ENCODE measurements at regions not wholly inside any gene's neighbourhood (a gene's known extent, or its start where the extent isn't known, plus 50 kb on each side); places are given as distances from the start of the nearest gene placed in this dataset.
"Not testable (repeated sequence)": the region's sequence is repeated elsewhere in the genome, so short reads cannot be mapped to it uniquely, and the experiment has no call there.

- Histone ChIP-seq H3K27ac (ENCODE audit: low read depth, low read length) (no peak overlapping the region), H3K4me1 (ENCODE audit: control insufficient read depth, insufficient read depth, low read length) (no peaks in the 10 kb centered on the region), H3K9ac (ENCODE audit: low read depth, low read length) (no peak overlapping the region), H3K4me3 (ENCODE audit: low read depth, low read length) (no peak overlapping the region), H3K9me3 (ENCODE audit: control insufficient read depth, insufficient read depth, low read length) (peaks cover 18% of the 10 kb centered on the region), H3K36me3 (ENCODE audit: control insufficient read depth, insufficient read depth, low read length) (no peaks in the 10 kb centered on the region), H3K27me3 (ENCODE audit: control insufficient read depth, insufficient read depth, low read length) (no peaks in the 10 kb centered on the region)
Measured at GRCh38 chr3:72071624-72072023, 286.7 kb upstream of the PROK2 start.

- Histone ChIP-seq H3K27me3 (ENCODE audit: control insufficient read depth, insufficient read depth, low read length) (no peaks in the 10 kb centered on the region), H3K9me3 (ENCODE audit: control insufficient read depth, insufficient read depth, low read length) (peaks cover 6% of the 10 kb centered on the region), H3K9ac (ENCODE audit: low read depth, low read length) (no peak overlapping the region), H3K27ac (ENCODE audit: low read depth, low read length) (no peak overlapping the region), H3K4me3 (ENCODE audit: low read depth, low read length) (no peak overlapping the region), H3K4me1 (ENCODE audit: control insufficient read depth, insufficient read depth, low read length) (no peaks in the 10 kb centered on the region), H3K36me3 (ENCODE audit: control insufficient read depth, insufficient read depth, low read length) (no peaks in the 10 kb centered on the region)
Measured at GRCh38 chr3:72070005-72070404, 285.1 kb upstream of the PROK2 start.

GRCh38 chr3:72069543-72069942 is 284.6 kb upstream of the PROK2 start:
- Histone ChIP-seq H3K27me3 (ENCODE audit: control insufficient read depth, insufficient read depth, low read length) (no peaks in the 10 kb centered on the region), H3K9ac (ENCODE audit: low read depth, low read length) (no peak overlapping the region), H3K4me3 (ENCODE audit: low read depth, low read length) (no peak overlapping the region), H3K27ac (ENCODE audit: low read depth, low read length) (no peak overlapping the region), H3K36me3 (ENCODE audit: control insufficient read depth, insufficient read depth, low read length) (no peaks in the 10 kb centered on the region), H3K4me1 (ENCODE audit: control insufficient read depth, insufficient read depth, low read length) (no peaks in the 10 kb centered on the region), H3K9me3 (ENCODE audit: control insufficient read depth, insufficient read depth, low read length) (0 out of 2 replicates have a peak, but pooled peaks cover 2% of the 10 kb centered on the region)

GRCh38 chr3:72068621-72069020 is 283.7 kb upstream of the PROK2 start:
- Histone ChIP-seq H3K4me1 (ENCODE audit: control insufficient read depth, insufficient read depth, low read length) (no peaks in the 10 kb centered on the region), H3K27me3 (ENCODE audit: control insufficient read depth, insufficient read depth, low read length) (no peaks in the 10 kb centered on the region), H3K9ac (ENCODE audit: low read depth, low read length) (no peak overlapping the region), H3K27ac (ENCODE audit: low read depth, low read length) (no peak overlapping the region), H3K4me3 (ENCODE audit: low read depth, low read length) (no peak overlapping the region), H3K36me3 (ENCODE audit: control insufficient read depth, insufficient read depth, low read length) (no peaks in the 10 kb centered on the region), H3K9me3 (ENCODE audit: control insufficient read depth, insufficient read depth, low read length) (peaks cover 3% of the 10 kb centered on the region; the same call in 1 of the 2 replicates)

- Histone ChIP-seq H3K27me3 (ENCODE audit: control insufficient read depth, insufficient read depth, low read length) (no peaks in the 10 kb centered on the region), H3K9ac (ENCODE audit: low read depth, low read length) (no peak overlapping the region), H3K36me3 (ENCODE audit: control insufficient read depth, insufficient read depth, low read length) (no peaks in the 10 kb centered on the region), H3K4me1 (ENCODE audit: control insufficient read depth, insufficient read depth, low read length) (no peaks in the 10 kb centered on the region), H3K9me3 (ENCODE audit: control insufficient read depth, insufficient read depth, low read length) (peaks cover 3% of the 10 kb centered on the region), H3K27ac (ENCODE audit: low read depth, low read length) (no peak overlapping the region), H3K4me3 (ENCODE audit: low read depth, low read length) (no peak overlapping the region)
Measured at GRCh38 chr3:72067721-72068120, 282.8 kb upstream of the PROK2 start.

GRCh38 chr3:72065872-72066641 is 281.1 kb upstream of the PROK2 start:
- peaks cover 3% of the 10 kb centered on the region for H3K9me3 ChIP-seq (ENCODE audit: control insufficient read depth, insufficient read depth, low read length)
- H3K27ac ChIP-seq (ENCODE audit: low read depth, low read length), result no peak overlapping the region
- no peak overlapping the region for H3K9ac ChIP-seq (ENCODE audit: low read depth, low read length)
- no peaks in the 10 kb centered on the region for H3K27me3 ChIP-seq (ENCODE audit: control insufficient read depth, insufficient read depth, low read length)
- no peak overlapping the region for H3K4me3 ChIP-seq (ENCODE audit: low read depth, low read length)
- no peaks in the 10 kb centered on the region for H3K36me3 ChIP-seq (ENCODE audit: control insufficient read depth, insufficient read depth, low read length)
- no peaks in the 10 kb centered on the region for H3K4me1 ChIP-seq (ENCODE audit: control insufficient read depth, insufficient read depth, low read length)

- Histone ChIP-seq H3K9ac (ENCODE audit: low read depth, low read length) (no peak overlapping the region), H3K27me3 (ENCODE audit: control insufficient read depth, insufficient read depth, low read length) (no peaks in the 10 kb centered on the region), H3K36me3 (ENCODE audit: control insufficient read depth, insufficient read depth, low read length) (no peaks in the 10 kb centered on the region), H3K27ac (ENCODE audit: low read depth, low read length) (no peak overlapping the region), H3K4me1 (ENCODE audit: control insufficient read depth, insufficient read depth, low read length) (no peaks in the 10 kb centered on the region), H3K4me3 (ENCODE audit: low read depth, low read length) (no peak overlapping the region), H3K9me3 (ENCODE audit: control insufficient read depth, insufficient read depth, low read length) (peaks cover 3% of the 10 kb centered on the region)
Measured at GRCh38 chr3:72065236-72065635, 280.3 kb upstream of the PROK2 start.

- not testable (repeated sequence) for H3K4me1 ChIP-seq (ENCODE audit: control insufficient read depth, insufficient read depth, low read length); H3K27ac ChIP-seq (ENCODE audit: low read depth, low read length); H3K36me3 ChIP-seq (ENCODE audit: control insufficient read depth, insufficient read depth, low read length); H3K27me3 ChIP-seq (ENCODE audit: control insufficient read depth, insufficient read depth, low read length); H3K9me3 ChIP-seq (ENCODE audit: control insufficient read depth, insufficient read depth, low read length); H3K9ac ChIP-seq (ENCODE audit: low read depth, low read length); H3K4me3 ChIP-seq (ENCODE audit: low read depth, low read length)
Measured at GRCh38 chr3:72064727-72065126, 279.8 kb upstream of the PROK2 start.

GRCh38 chr3:72062017-72062416 is 277.1 kb upstream of the PROK2 start:
- H3K9me3 ChIP-seq (ENCODE audit: control insufficient read depth, insufficient read depth, low read length), result peaks cover 3% of the 10 kb centered on the region
- H3K27ac ChIP-seq (ENCODE audit: low read depth, low read length), result no peak overlapping the region
- no peaks in the 10 kb centered on the region for H3K27me3 ChIP-seq (ENCODE audit: control insufficient read depth, insufficient read depth, low read length)
- no peaks in the 10 kb centered on the region for H3K36me3 ChIP-seq (ENCODE audit: control insufficient read depth, insufficient read depth, low read length)
- H3K9ac ChIP-seq (ENCODE audit: low read depth, low read length), result no peak overlapping the region
- no peak overlapping the region for H3K4me3 ChIP-seq (ENCODE audit: low read depth, low read length)
- H3K4me1 ChIP-seq (ENCODE audit: control insufficient read depth, insufficient read depth, low read length), result no peaks in the 10 kb centered on the region

- no peak overlapping the region for H3K4me3 ChIP-seq (ENCODE audit: low read depth, low read length)
- H3K27ac ChIP-seq (ENCODE audit: low read depth, low read length), result no peak overlapping the region
- no peaks in the 10 kb centered on the region for H3K27me3 ChIP-seq (ENCODE audit: control insufficient read depth, insufficient read depth, low read length)
- peaks cover 3% of the 10 kb centered on the region for H3K9me3 ChIP-seq (ENCODE audit: control insufficient read depth, insufficient read depth, low read length)
- no peak overlapping the region for H3K9ac ChIP-seq (ENCODE audit: low read depth, low read length)
- no peaks in the 10 kb centered on the region for H3K4me1 ChIP-seq (ENCODE audit: control insufficient read depth, insufficient read depth, low read length)
- no peaks in the 10 kb centered on the region for H3K36me3 ChIP-seq (ENCODE audit: control insufficient read depth, insufficient read depth, low read length)
Measured at GRCh38 chr3:72060447-72061034, 275.6 kb upstream of the PROK2 start.

- Histone ChIP-seq H3K36me3 (ENCODE audit: control insufficient read depth, insufficient read depth, low read length) (no peaks in the 10 kb centered on the region), H3K4me3 (ENCODE audit: low read depth, low read length) (no peak overlapping the region), H3K27me3 (ENCODE audit: control insufficient read depth, insufficient read depth, low read length) (no peaks in the 10 kb centered on the region), H3K27ac (ENCODE audit: low read depth, low read length) (no peak overlapping the region), H3K9me3 (ENCODE audit: control insufficient read depth, insufficient read depth, low read length) (peaks cover 2% of the 10 kb centered on the region), H3K9ac (ENCODE audit: low read depth, low read length) (no peak overlapping the region), H3K4me1 (ENCODE audit: control insufficient read depth, insufficient read depth, low read length) (no peaks in the 10 kb centered on the region)
Measured at GRCh38 chr3:72058493-72059081, 273.6 kb upstream of the PROK2 start.

Data from HUES48 (cell line).